OCI-LY7 (cell line): ENCODE measurements at regions not wholly inside any gene's neighbourhood (a gene's known extent, or its start where the extent isn't known, plus 50 kb on each side); places are given as distances from the start of the nearest gene placed in this dataset.

Source experiments
- CTCF ChIP-seq: fragments of 200-600 bp; sonication (generic); conservative IDR thresholded peaks from 2 replicates; pipeline ENCODE4 v1.5.1; 2014; ENCODE audit warnings: mild to moderate bottlenecking, antibody characterized with exemption, low read length, moderate library complexity, mixed read lengths
- EZH2phosphoT487 ChIP-seq: fragments of 200-600 bp; sonication (generic); IDR thresholded peaks from 2 replicates; pipeline ENCODE4 v1.6.1; 2018; ENCODE audit warnings: low read depth, borderline replicate concordance, mild to moderate bottlenecking, mixed run types, antibody characterized with exemption, low read length, moderate library complexity, mixed read lengths

GRCh38 chr21:39053126-39053525, 130.1 kb downstream of the PSMG1 start:
- TF ChIP-seq CTCF (no peak), EZH2phosphoT487 (no peak)
